SK-N-SH (cell line): ENCODE measurements at regions not wholly inside any gene's neighbourhood (a gene's known extent, or its start where the extent isn't known, plus 50 kb on each side); places are given as distances from the start of the nearest gene placed in this dataset.

Experiments used
- CTCF ChIP-seq: fragments of 200-600 bp; sonication (generic); IDR thresholded peaks from 2 replicates; pipeline ENCODE4 v1.6.1; 2017; ENCODE audit warnings: antibody characterized with exemption, mild to moderate bottlenecking, moderate library complexity
- EZH2phosphoT487 ChIP-seq: fragments of 200-600 bp; sonication (generic); IDR thresholded peaks from 2 replicates; pipeline ENCODE4 v1.6.1; 2017; ENCODE audit warnings: low read depth, mixed run types, mild to moderate bottlenecking, antibody characterized with exemption, moderate library complexity, borderline replicate concordance
- FOXM1 ChIP-seq: IDR thresholded peaks from 2 replicates; pipeline ENCODE4 v1.4.0; 2012; ENCODE audit warnings: low read depth, mild to moderate bottlenecking
- GATA2 ChIP-seq: sonication (generic); formaldehyde crosslinking; IDR thresholded peaks from 2 replicates; pipeline ENCODE4 v1.5.0; 2020; ENCODE audit warnings: mild to moderate bottlenecking, missing genetic modification reagents
- POLR2AphosphoS5 ChIP-seq: IDR thresholded peaks from 2 replicates; pipeline ENCODE4 v1.6.1; 2012; ENCODE audit warnings: low read depth, low read length
- RAD21 ChIP-seq: IDR thresholded peaks from 2 replicates; pipeline ENCODE4 v1.6.1; 2012; ENCODE audit warnings: mild to moderate bottlenecking, low read length
- REST ChIP-seq: IDR thresholded peaks from 2 replicates; pipeline ENCODE4 v1.6.1; 2012; ENCODE audit warnings: mild to moderate bottlenecking, low read depth, low read length, moderate library complexity
- SMC3 ChIP-seq: IDR thresholded peaks from 2 replicates; pipeline ENCODE4 v1.6.1; 2012; ENCODE audit warnings: low read depth, low read length, improper control_type of control experiment
- USF2 ChIP-seq: fragments of 150-350 bp; IDR thresholded peaks from 2 replicates; pipeline ENCODE4 v1.6.1; 2017; ENCODE audit warnings: antibody characterized with exemption, low read length, low read depth, borderline replicate concordance

- TF ChIP-seq SMC3 (no peak), EZH2phosphoT487 (no peak), RAD21 (no peak), CTCF (no peak), USF2 (no peak), POLR2AphosphoS5 (no peak), FOXM1 (no peak), GATA2 (no peak), REST (no peak)
These were observed 153.6 kb downstream of the MAGEB17 start for GRCh38 chrX:16320765-16321355.
